GM18867 (cell line): ENCODE measurements at regions not wholly inside any gene's neighbourhood (a gene's known extent, or its start where the extent isn't known, plus 50 kb on each side); places are given as distances from the start of the nearest gene placed in this dataset.

Experiments
- ATAC-seq: cut with Tn5 transposase; IDR thresholded peaks from one replicate; pipeline ENCODE4 v1.9.1; 2021; ENCODE audit warnings: mild to moderate bottlenecking, moderate library complexity; ENCODE audit not compliant: unreplicated experiment

- ATAC-seq: no peak
Observed at GRCh38 chr21:35663856-35664606, 396.3 kb downstream of the SETD4 start.

GRCh38 chr21:35658242-35658641 lies 402.1 kb downstream of the SETD4 start:
- no peak for ATAC-seq

GRCh38 chr21:35652872-35653271 lies 407.5 kb downstream of the SETD4 start:
- no peak for ATAC-seq

GRCh38 chr21:35652196-35652595 lies 408.1 kb downstream of the SETD4 start:
- ATAC-seq: no peak

GRCh38 chr21:35651196-35651595 lies 409.1 kb downstream of the SETD4 start:
- no peak for ATAC-seq

- ATAC-seq: no peak
Observed at GRCh38 chr21:35649186-35649585, 411.1 kb downstream of the SETD4 start.

- no peak for ATAC-seq
Observed at GRCh38 chr21:35648512-35648911, 411.8 kb downstream of the SETD4 start.

- ATAC-seq: no peak
Observed at GRCh38 chr21:35646606-35647005, 413.7 kb downstream of the SETD4 start.

GRCh38 chr21:35645991-35646390 lies 414.3 kb downstream of the SETD4 start:
- ATAC-seq: no peak

GRCh38 chr21:35644523-35644922 lies 415.8 kb downstream of the SETD4 start:
- no peak for ATAC-seq

GRCh38 chr21:35643176-35643575 lies 417.1 kb downstream of the SETD4 start:
- ATAC-seq: no peak

GRCh38 chr21:35641271-35642016 lies 418.9 kb downstream of the SETD4 start:
- no peak for ATAC-seq

GRCh38 chr21:35637431-35637830 lies 422.9 kb downstream of the SETD4 start:
- no peak for ATAC-seq

GRCh38 chr21:35635994-35636393 lies 424.3 kb downstream of the SETD4 start:
- ATAC-seq: no peak

GRCh38 chr21:35635261-35635660 lies 425.1 kb downstream of the SETD4 start:
- ATAC-seq: no peak

GRCh38 chr21:35633501-35633900 lies 426.8 kb downstream of the SETD4 start:
- ATAC-seq: no peak

- no peak for ATAC-seq
Observed at GRCh38 chr21:35632711-35633110, 427.6 kb downstream of the SETD4 start.

GRCh38 chr21:35628316-35628715 lies 432.0 kb downstream of the SETD4 start:
- no peak for ATAC-seq

- ATAC-seq: no peak
Observed at GRCh38 chr21:35627462-35627861, 432.9 kb downstream of the SETD4 start.

GRCh38 chr21:35625576-35625975 lies 434.8 kb downstream of the SETD4 start:
- no peak for ATAC-seq

- no peak for ATAC-seq
Observed at GRCh38 chr21:35624901-35625300, 435.4 kb downstream of the SETD4 start.

GRCh38 chr21:35622612-35623011 lies 437.7 kb downstream of the SETD4 start:
- no peak for ATAC-seq
